Sigmoid colon (tissue), 6 donors: ENCODE measurements at regions not wholly inside any gene's neighbourhood (a gene's known extent, or its start where the extent isn't known, plus 50 kb on each side); places are given as distances from the start of the nearest gene placed in this dataset.

Experiments used
- DNase-seq: peaks from one replicate; pipeline ENCODE4 v3.0.0-alpha.2; 2019
- H3K27ac ChIP-seq, 4 donors: fragments of 200-600 bp; sonication (generic); one replicate each; pipeline ENCODE4 v1.5.1; 2016 to 2019; ENCODE audit warnings: mild to moderate bottlenecking in 1 of 4
- H3K27me3 ChIP-seq, 3 donors: fragments of 200-600 bp; sonication (generic); one replicate each; pipeline ENCODE4 v1.5.1; 2019; ENCODE audit warnings: mild to moderate bottlenecking in 1 of 3
- H3K36me3 ChIP-seq, 4 donors: fragments of 200-600 bp; sonication (generic); one replicate each; pipeline ENCODE4 v1.5.1; 2016 to 2019
- H3K4me1 ChIP-seq, 4 donors: fragments of 200-600 bp; sonication (generic); one replicate each; pipeline ENCODE4 v1.5.1; 2017 to 2019
- H3K4me3 ChIP-seq, 4 donors: fragments of 200-600 bp; sonication (generic); one replicate each; pipeline ENCODE4 v1.5.1; 2017 to 2019; ENCODE audit warnings: mild to moderate bottlenecking in 2 of 4, moderate library complexity in 1 of 4
- H3K9me3 ChIP-seq, 4 donors: fragments of 200-600 bp in 3 of 4; sonication (generic) in 3 of 4; one replicate each; pipeline versions ENCODE4 v1.5.1 to v1.6.1; 2013 to 2019
- CTCF ChIP-seq, 4 experiments: fragments of 450-650 bp in 3 of 4; fragments of 200-600 bp in 1 of 4; IDR thresholded peaks; one replicate each; pipeline ENCODE4 v1.5.1; 2016 to 2019; ENCODE audit warnings: antibody characterized with exemption in 4 of 4, mild to moderate bottlenecking in 3 of 4, moderate library complexity in 2 of 4
- EP300 ChIP-seq, 4 donors: sonication (generic); formaldehyde crosslinking; IDR thresholded peaks; one replicate each; pipeline ENCODE4 v1.6.1; 2017; ENCODE audit warnings: antibody characterized with exemption in 4 of 4
- POLR2A ChIP-seq, 2 donors: fragments of 450-650 bp; IDR thresholded peaks; one replicate each; pipeline ENCODE4 v1.6.1; 2016; ENCODE audit warnings: antibody characterized with exemption in 2 of 2, mild to moderate bottlenecking in 2 of 2, moderate library complexity in 2 of 2
- POLR2AphosphoS5 ChIP-seq, 4 donors: sonication (generic); formaldehyde crosslinking; IDR thresholded peaks; one replicate each; pipeline ENCODE4 v1.6.1; 2017; ENCODE audit warnings: antibody characterized with exemption in 4 of 4
- WGBS, 2 donors: extraction: QIAGEN DNeasy Blood & Tissue Kit; methylation state at CpG; one replicate each; pipeline ENCODE4 v1.1.7; 2013; 5-methylcytosine and 5-hydroxymethylcytosine counted together
- intact Hi-C: fragments of 100-400 bp; cut with DNase I; formaldehyde crosslinking; loops from one replicate; pipeline ENCODE4 v1.15.1; 2023
- donor health status: healthy with polysubstance abuse.
- donor health status: healthy.

GRCh38 chr21:41566500-41567014 is 58.6 kb upstream of the TMPRSS2 start:
- Histone ChIP-seq H3K27me3 (no peaks in the 10 kb centered on the region), H3K36me3 (no peaks in the 10 kb centered on the region), H3K4me1 (no peaks in the 10 kb centered on the region), H3K27ac (no peak overlapping the region), H3K9me3 (no peaks in the 10 kb centered on the region), H3K4me3 (no peak overlapping the region)
- no peak for TF ChIP-seq POLR2A (IDR thresholded peaks at IDR 0.05)
- no peak for TF ChIP-seq POLR2AphosphoS5 (IDR thresholded peaks at IDR 0.05)
- TF ChIP-seq CTCF (IDR thresholded peaks at IDR 0.05), result no peak
- TF ChIP-seq EP300 (IDR thresholded peaks at IDR 0.05), result no peak
- intact Hi-C loops, result no loop called here
- 22 to 71% methylated on average over 3 of the region's 3 CpGs for WGBS, 2 donors
- no peak for DNase-seq

GRCh38 chr21:41565550-41565949 is 57.6 kb upstream of the TMPRSS2 start:
- Histone ChIP-seq H3K4me3 (no peak overlapping the region), H3K36me3 (no peaks in the 10 kb centered on the region), H3K27ac (no peak overlapping the region), H3K4me1 (no peaks in the 10 kb centered on the region), H3K27me3 (no peaks in the 10 kb centered on the region), H3K9me3 (no peaks in the 10 kb centered on the region)
- no peak for DNase-seq
- intact Hi-C loops, result no loop called here
- no peak for TF ChIP-seq CTCF (IDR thresholded peaks at IDR 0.05)
- no peak for TF ChIP-seq EP300 (IDR thresholded peaks at IDR 0.05)
- no peak for TF ChIP-seq POLR2A (IDR thresholded peaks at IDR 0.05)
- no peak for TF ChIP-seq POLR2AphosphoS5 (IDR thresholded peaks at IDR 0.05)
- WGBS, 2 donors, result 22 to 62% methylated on average over 11 of the region's 11 CpGs

- no peak overlapping the region for H3K4me3 ChIP-seq
- H3K27me3 ChIP-seq, result no peaks in the 10 kb centered on the region
- TF ChIP-seq CTCF (IDR thresholded peaks at IDR 0.05) (no peak), POLR2AphosphoS5 (IDR thresholded peaks at IDR 0.05) (no peak), EP300 (IDR thresholded peaks at IDR 0.05) (no peak), POLR2A (IDR thresholded peaks at IDR 0.05) (no peak)
- 2 to 29% methylated on average over 10 of the region's 10 CpGs for WGBS, 2 donors
- H3K27ac ChIP-seq, result no peak overlapping the region
- H3K4me1 ChIP-seq, result no peaks in the 10 kb centered on the region
- DNase-seq, result no peak
- intact Hi-C loops, result no loop called here
- H3K36me3 ChIP-seq, result no peaks in the 10 kb centered on the region
- no peaks in the 10 kb centered on the region for H3K9me3 ChIP-seq
These were observed 56.9 kb upstream of the TMPRSS2 start for GRCh38 chr21:41564871-41565274.

GRCh38 chr21:41562101-41563000 is 54.4 kb upstream of the TMPRSS2 start:
- TF ChIP-seq POLR2AphosphoS5 (IDR thresholded peaks at IDR 0.05), result no peak
- TF ChIP-seq EP300 (IDR thresholded peaks at IDR 0.05), result no peak
- TF ChIP-seq POLR2A (IDR thresholded peaks at IDR 0.05), result no peak
- no peak for TF ChIP-seq CTCF (IDR thresholded peaks at IDR 0.05)
- H3K9me3 ChIP-seq, result no peaks in the 10 kb centered on the region
- H3K4me1 ChIP-seq, result no peaks in the 10 kb centered on the region
- intact Hi-C loops, result no loop called here
- WGBS, 2 donors, result 71 to 78% methylated on average over 26 of the region's 26 CpGs
- H3K27ac ChIP-seq, result no peak overlapping the region
- H3K36me3 ChIP-seq, result no peaks in the 10 kb centered on the region
- no peak for DNase-seq
- H3K27me3 ChIP-seq, result no peaks in the 10 kb centered on the region
- no peak overlapping the region for H3K4me3 ChIP-seq
